Gastrocnemius medialis (tissue), 4 donors: ENCODE measurements at regions not wholly inside any gene's neighbourhood (a gene's known extent, or its start where the extent isn't known, plus 50 kb on each side); places are given as distances from the start of the nearest gene placed in this dataset.

Experiments
- POLR2A ChIP-seq, 2 donors: fragments of 450-650 bp; IDR thresholded peaks; one replicate each; pipeline ENCODE4 v1.6.1; 2017; ENCODE audit warnings: antibody characterized with exemption in 2 of 2, mild to moderate bottlenecking in 2 of 2, moderate library complexity in 2 of 2
- TF ChIP-seq, protein P1 (sequence below), 5 experiments: fragments of 450-650 bp in 3 of 5; fragments of 200-600 bp in 2 of 5; sonication (generic) in 2 of 5; IDR thresholded peaks in 4 of 5; conservative IDR thresholded peaks in 1 of 5; 1 replicate in 4 of 5; 2 replicates in 1 of 5; pipeline ENCODE4 v1.5.1; 2016 to 2019; ENCODE audit warnings: antibody characterized with exemption in 5 of 5, mild to moderate bottlenecking in 3 of 5, moderate library complexity in 3 of 5

DNA sequence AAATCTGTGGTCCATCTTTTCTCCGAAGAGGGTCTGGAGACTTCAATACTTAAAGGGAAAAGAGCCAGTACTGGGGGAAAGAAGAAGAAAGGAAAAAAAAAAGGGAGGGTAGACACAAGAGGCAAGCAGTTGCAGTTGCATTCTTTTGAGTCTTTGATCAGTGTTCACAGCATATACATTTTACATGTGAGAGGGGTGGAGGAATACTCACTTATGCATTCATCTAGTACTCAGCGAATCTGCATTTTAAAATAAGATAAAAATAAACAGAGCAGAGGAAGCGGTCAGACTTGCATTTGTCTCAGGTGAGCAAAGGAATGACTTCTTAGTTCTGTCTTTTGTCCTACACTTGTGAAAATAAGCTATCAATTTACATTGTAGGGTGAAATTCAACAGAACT lies 275.6 kb downstream of the SLC7A11 start:
- TF ChIP-seq, protein P1, sequence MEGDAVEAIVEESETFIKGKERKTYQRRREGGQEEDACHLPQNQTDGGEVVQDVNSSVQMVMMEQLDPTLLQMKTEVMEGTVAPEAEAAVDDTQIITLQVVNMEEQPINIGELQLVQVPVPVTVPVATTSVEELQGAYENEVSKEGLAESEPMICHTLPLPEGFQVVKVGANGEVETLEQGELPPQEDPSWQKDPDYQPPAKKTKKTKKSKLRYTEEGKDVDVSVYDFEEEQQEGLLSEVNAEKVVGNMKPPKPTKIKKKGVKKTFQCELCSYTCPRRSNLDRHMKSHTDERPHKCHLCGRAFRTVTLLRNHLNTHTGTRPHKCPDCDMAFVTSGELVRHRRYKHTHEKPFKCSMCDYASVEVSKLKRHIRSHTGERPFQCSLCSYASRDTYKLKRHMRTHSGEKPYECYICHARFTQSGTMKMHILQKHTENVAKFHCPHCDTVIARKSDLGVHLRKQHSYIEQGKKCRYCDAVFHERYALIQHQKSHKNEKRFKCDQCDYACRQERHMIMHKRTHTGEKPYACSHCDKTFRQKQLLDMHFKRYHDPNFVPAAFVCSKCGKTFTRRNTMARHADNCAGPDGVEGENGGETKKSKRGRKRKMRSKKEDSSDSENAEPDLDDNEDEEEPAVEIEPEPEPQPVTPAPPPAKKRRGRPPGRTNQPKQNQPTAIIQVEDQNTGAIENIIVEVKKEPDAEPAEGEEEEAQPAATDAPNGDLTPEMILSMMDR (IDR thresholded peaks at IDR 0.05 in 4 of 5, conservative IDR thresholded peaks at IDR 0.05 in 1 of 5): no peak
- no peak for TF ChIP-seq POLR2A (IDR thresholded peaks at IDR 0.05)
